Suprapubic skin (tissue), 4 donors: ENCODE measurements at regions not wholly inside any gene's neighbourhood (a gene's known extent, or its start where the extent isn't known, plus 50 kb on each side); places are given as distances from the start of the nearest gene placed in this dataset.

Experiments used
- EP300 ChIP-seq: sonication (generic); formaldehyde crosslinking; IDR thresholded peaks from one replicate; pipeline ENCODE4 v1.6.1; 2017; ENCODE audit warnings: antibody characterized with exemption
- POLR2A ChIP-seq, 2 donors: fragments of 450-650 bp; IDR thresholded peaks; one replicate each; pipeline ENCODE4 v1.6.1; 2017; ENCODE audit warnings: antibody characterized with exemption in 2 of 2, mild to moderate bottlenecking in 2 of 2, moderate library complexity in 2 of 2
- POLR2AphosphoS5 ChIP-seq, 3 donors: sonication (generic); formaldehyde crosslinking; IDR thresholded peaks; one replicate each; pipeline ENCODE4 v1.6.1; 2017; ENCODE audit warnings: antibody characterized with exemption in 3 of 3
- TF ChIP-seq, protein P1 (sequence below), 2 donors: fragments of 200-600 bp in 1 of 2; fragments of 450-650 bp in 1 of 2; sonication (generic) in 1 of 2; IDR thresholded peaks; one replicate each; pipeline ENCODE4 v1.5.1; 2016 to 2019; ENCODE audit warnings: antibody characterized with exemption in 2 of 2, mild to moderate bottlenecking in 1 of 2, moderate library complexity in 1 of 2

DNA sequence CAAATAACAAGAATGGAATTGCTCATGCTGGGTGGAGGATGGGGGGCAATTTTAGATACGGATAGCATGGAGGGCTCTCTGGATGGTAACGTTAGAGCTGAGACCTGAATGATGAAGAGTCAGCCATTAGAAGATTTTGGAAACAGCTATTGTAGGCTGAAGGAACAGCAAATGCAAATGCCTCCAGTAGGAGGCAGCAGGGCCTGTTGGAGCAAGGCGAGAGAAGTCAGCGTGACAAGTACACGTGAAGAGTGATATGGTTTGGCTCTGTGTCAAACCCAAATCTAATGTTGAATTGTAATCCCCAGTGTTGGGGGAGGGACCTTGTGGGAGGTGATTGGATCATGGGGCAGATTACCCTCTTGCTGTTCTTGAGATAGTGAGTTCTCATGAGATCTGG is 59.3 kb upstream of the SOD3 start:
- TF ChIP-seq, protein P1, sequence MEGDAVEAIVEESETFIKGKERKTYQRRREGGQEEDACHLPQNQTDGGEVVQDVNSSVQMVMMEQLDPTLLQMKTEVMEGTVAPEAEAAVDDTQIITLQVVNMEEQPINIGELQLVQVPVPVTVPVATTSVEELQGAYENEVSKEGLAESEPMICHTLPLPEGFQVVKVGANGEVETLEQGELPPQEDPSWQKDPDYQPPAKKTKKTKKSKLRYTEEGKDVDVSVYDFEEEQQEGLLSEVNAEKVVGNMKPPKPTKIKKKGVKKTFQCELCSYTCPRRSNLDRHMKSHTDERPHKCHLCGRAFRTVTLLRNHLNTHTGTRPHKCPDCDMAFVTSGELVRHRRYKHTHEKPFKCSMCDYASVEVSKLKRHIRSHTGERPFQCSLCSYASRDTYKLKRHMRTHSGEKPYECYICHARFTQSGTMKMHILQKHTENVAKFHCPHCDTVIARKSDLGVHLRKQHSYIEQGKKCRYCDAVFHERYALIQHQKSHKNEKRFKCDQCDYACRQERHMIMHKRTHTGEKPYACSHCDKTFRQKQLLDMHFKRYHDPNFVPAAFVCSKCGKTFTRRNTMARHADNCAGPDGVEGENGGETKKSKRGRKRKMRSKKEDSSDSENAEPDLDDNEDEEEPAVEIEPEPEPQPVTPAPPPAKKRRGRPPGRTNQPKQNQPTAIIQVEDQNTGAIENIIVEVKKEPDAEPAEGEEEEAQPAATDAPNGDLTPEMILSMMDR (IDR thresholded peaks at IDR 0.05) = no peak
- no peak for TF ChIP-seq POLR2A (IDR thresholded peaks at IDR 0.05)
- no peak for TF ChIP-seq POLR2AphosphoS5 (IDR thresholded peaks at IDR 0.05)
- no peak for TF ChIP-seq EP300
